ENCODE measurements at regions not wholly inside any gene's neighbourhood (a gene's known extent, or its start where the extent isn't known, plus 50 kb on each side); places are given as distances from the start of the nearest gene placed in this dataset.
"Not testable (repeated sequence)": the region's sequence is repeated elsewhere in the genome, so short reads cannot be mapped to it uniquely, and the experiment has no call there.

GRCh38 chr5:57002959-57003485 lies 51.1 kb upstream of the MIER3 start:
- no peak for DNase-seq (ENCODE audit: low read depth)

- DNase-seq (ENCODE audit: low read depth): not testable (repeated sequence)
These were observed 51.6 kb upstream of the MIER3 start for GRCh38 chr5:57003566-57003965.

GRCh38 chr5:57004800-57005199 lies 52.9 kb upstream of the MIER3 start:
- no peak for DNase-seq (ENCODE audit: low read depth)

GRCh38 chr5:57007344-57007743 lies 55.4 kb upstream of the MIER3 start:
- no peak for DNase-seq (ENCODE audit: low read depth)

- DNase-seq (ENCODE audit: low read depth): peak; percentile 64
These were observed 57.9 kb upstream of the MIER3 start for GRCh38 chr5:57009811-57010210.

GRCh38 chr5:57010786-57011185 lies 58.9 kb upstream of the MIER3 start:
- no peak for DNase-seq (ENCODE audit: low read depth)

- DNase-seq (ENCODE audit: low read depth): no peak
These were observed 60.6 kb upstream of the MIER3 start for GRCh38 chr5:57012511-57012910.

GRCh38 chr5:57025961-57026360 lies 74.0 kb upstream of the MIER3 start:
- DNase-seq (ENCODE audit: low read depth): no peak

- no peak for DNase-seq (ENCODE audit: low read depth)
These were observed 76.2 kb upstream of the MIER3 start for GRCh38 chr5:57028161-57028560.

GRCh38 chr5:57032151-57032551 lies 80.2 kb upstream of the MIER3 start:
- peak; percentile 89 for DNase-seq (ENCODE audit: low read depth)

- peak; percentile 81 for DNase-seq (ENCODE audit: low read depth)
These were observed 81.2 kb upstream of the MIER3 start for GRCh38 chr5:57033103-57033502.

GRCh38 chr5:57033503-57033902 lies 81.6 kb upstream of the MIER3 start:
- peak; percentile 29 for DNase-seq (ENCODE audit: low read depth)

- no peak for DNase-seq (ENCODE audit: low read depth)
These were observed 82.4 kb upstream of the MIER3 start for GRCh38 chr5:57034201-57034916.

- DNase-seq (ENCODE audit: low read depth): no peak
These were observed 84.0 kb upstream of the MIER3 start for GRCh38 chr5:57035955-57036354.

- DNase-seq (ENCODE audit: low read depth): peak; percentile 58
These were observed 84.8 kb upstream of the MIER3 start for GRCh38 chr5:57036761-57037160.

GRCh38 chr5:57037355-57037754 lies 85.4 kb upstream of the MIER3 start:
- no peak for DNase-seq (ENCODE audit: low read depth)

GRCh38 chr5:57041570-57041969 lies 89.6 kb upstream of the MIER3 start:
- DNase-seq (ENCODE audit: low read depth): no peak

- DNase-seq (ENCODE audit: low read depth): no peak
These were observed 90.6 kb upstream of the MIER3 start for GRCh38 chr5:57042524-57042931.

GRCh38 chr5:57054135-57054534 lies 102.2 kb upstream of the MIER3 start:
- no peak for DNase-seq (ENCODE audit: low read depth)

GRCh38 chr5:57054671-57055070 lies 102.7 kb upstream of the MIER3 start:
- no peak for DNase-seq (ENCODE audit: low read depth)

- DNase-seq (ENCODE audit: low read depth): no peak
These were observed 103.8 kb upstream of the MIER3 start for GRCh38 chr5:57055731-57056130.

GRCh38 chr5:57063773-57064172 lies 110.1 kb upstream of the GPBP1 start:
- DNase-seq (ENCODE audit: low read depth): no peak

GRCh38 chr5:57066924-57067596 lies 106.8 kb upstream of the GPBP1 start:
- DNase-seq (ENCODE audit: low read depth): no peak

Data from myocyte (in vitro differentiated cells).